ENCODE measurements at regions not wholly inside any gene's neighbourhood (a gene's known extent, or its start where the extent isn't known, plus 50 kb on each side); places are given as distances from the start of the nearest gene placed in this dataset.

DNA sequence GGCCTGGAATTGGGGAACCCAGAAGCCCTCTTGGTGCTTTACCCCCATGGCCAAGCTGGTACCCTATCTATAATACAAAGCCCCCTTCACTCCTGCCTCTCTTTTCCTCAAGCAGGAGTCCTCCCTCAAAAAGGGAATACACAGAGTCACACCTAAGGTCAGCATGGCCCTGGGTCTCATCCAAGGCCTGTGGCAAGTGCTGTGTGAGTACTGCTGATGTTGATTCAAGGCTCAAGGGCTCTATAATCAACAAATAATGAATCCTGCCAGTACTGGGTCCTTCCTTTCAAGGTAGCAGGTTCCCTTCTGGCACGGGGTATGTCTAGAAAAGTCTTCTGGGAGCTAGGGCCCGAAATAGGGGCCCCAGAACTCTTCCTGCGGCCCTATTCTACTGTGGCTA lies 187.3 kb downstream of the CYB561 start:
- no peaks in the 10 kb centered on the region for H4K20me1 ChIP-seq (ENCODE audit: control insufficient read depth, insufficient read depth, low read depth, low read length)
- no peak overlapping the region for H3K4me2 ChIP-seq (ENCODE audit: low read length)
- TF ChIP-seq EZH2phosphoT487 (IDR thresholded peaks at IDR 0.05; ENCODE audit: borderline replicate concordance, low read length) = no peak
- TF ChIP-seq, protein P1, sequence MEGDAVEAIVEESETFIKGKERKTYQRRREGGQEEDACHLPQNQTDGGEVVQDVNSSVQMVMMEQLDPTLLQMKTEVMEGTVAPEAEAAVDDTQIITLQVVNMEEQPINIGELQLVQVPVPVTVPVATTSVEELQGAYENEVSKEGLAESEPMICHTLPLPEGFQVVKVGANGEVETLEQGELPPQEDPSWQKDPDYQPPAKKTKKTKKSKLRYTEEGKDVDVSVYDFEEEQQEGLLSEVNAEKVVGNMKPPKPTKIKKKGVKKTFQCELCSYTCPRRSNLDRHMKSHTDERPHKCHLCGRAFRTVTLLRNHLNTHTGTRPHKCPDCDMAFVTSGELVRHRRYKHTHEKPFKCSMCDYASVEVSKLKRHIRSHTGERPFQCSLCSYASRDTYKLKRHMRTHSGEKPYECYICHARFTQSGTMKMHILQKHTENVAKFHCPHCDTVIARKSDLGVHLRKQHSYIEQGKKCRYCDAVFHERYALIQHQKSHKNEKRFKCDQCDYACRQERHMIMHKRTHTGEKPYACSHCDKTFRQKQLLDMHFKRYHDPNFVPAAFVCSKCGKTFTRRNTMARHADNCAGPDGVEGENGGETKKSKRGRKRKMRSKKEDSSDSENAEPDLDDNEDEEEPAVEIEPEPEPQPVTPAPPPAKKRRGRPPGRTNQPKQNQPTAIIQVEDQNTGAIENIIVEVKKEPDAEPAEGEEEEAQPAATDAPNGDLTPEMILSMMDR (IDR thresholded peaks at IDR 0.05; ENCODE audit: low read depth, low read length, poor library complexity, severe bottlenecking) = no peak
- 0 out of 2 replicates have a peak, but pooled peaks cover 2% of the 10 kb centered on the region for H3K27me3 ChIP-seq (ENCODE audit: control insufficient read depth, low read length)
- no peaks in the 10 kb centered on the region for H3K36me3 ChIP-seq (ENCODE audit: control insufficient read depth, low read length)
- no peaks in the 10 kb centered on the region for H3K79me2 ChIP-seq (ENCODE audit: control insufficient read depth, low read length)
- H3K4me1 ChIP-seq (ENCODE audit: control insufficient read depth, low read length) = no peaks in the 10 kb centered on the region
- H3K27ac ChIP-seq (ENCODE audit: low read depth, low read length) = no peak overlapping the region
- H3F3A ChIP-seq (ENCODE audit: control insufficient read depth, insufficient read depth) = no peaks in the 10 kb centered on the region
- H3K9me2 ChIP-seq (replicated peaks; ENCODE audit: control insufficient read depth, low read length) = no peaks in the 10 kb centered on the region
- H3K4me3 ChIP-seq (ENCODE audit: low read length) = no peak overlapping the region
- no peaks in the 10 kb centered on the region for H3K9me3 ChIP-seq (ENCODE audit: control insufficient read depth, insufficient read depth, low read length)

DNA sequence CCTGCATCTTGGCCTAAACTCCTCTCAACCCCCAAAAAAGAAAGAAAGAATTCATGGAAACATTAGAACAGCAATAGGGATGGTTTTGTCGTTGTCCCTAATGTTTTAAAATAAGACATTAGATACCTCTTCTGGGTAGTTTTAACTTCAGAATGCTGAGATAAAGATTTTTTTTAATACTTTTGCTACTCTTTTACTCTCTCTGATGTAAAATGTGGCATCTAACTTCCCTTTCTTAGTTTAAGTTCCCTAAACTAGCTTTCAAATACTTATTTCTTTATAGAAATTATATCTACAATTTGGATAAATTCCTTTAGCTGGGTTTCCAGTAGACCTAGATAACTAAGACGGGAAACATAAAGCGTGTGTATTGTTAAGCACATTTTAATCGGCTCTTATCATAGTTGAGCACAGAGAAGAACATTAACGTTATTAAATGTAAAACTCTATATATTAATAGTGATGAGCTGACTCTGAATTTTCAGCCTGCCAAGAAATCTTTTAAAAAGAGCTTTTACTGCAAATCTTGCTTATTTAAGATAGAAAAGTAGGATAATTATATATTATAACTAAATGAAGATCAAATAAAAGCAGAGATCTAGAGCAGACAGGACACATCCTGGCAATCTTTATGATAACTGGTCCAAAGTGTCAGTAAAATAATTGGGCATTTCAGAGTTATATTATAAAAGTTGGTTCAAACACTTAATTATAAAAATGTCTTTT lies 183.2 kb downstream of the CYB561 start:
- Histone ChIP-seq H3K9me3 (ENCODE audit: control insufficient read depth, insufficient read depth, low read length) (no peaks in the 10 kb centered on the region), H4K20me1 (ENCODE audit: control insufficient read depth, insufficient read depth, low read depth, low read length) (no peaks in the 10 kb centered on the region), H3K27ac (ENCODE audit: low read depth, low read length) (no peak overlapping the region), H3K79me2 (ENCODE audit: control insufficient read depth, low read length) (no peaks in the 10 kb centered on the region), H3K27me3 (ENCODE audit: control insufficient read depth, low read length) (peaks cover 7% of the 10 kb centered on the region), H3K4me3 (ENCODE audit: low read length) (no peak overlapping the region), H3F3A (ENCODE audit: control insufficient read depth, insufficient read depth) (no peaks in the 10 kb centered on the region), H3K36me3 (ENCODE audit: control insufficient read depth, low read length) (no peaks in the 10 kb centered on the region), H3K4me2 (ENCODE audit: low read length) (no peak overlapping the region), H3K9me2 (replicated peaks; ENCODE audit: control insufficient read depth, low read length) (no peaks in the 10 kb centered on the region), H3K4me1 (ENCODE audit: control insufficient read depth, low read length) (no peaks in the 10 kb centered on the region)
- TF ChIP-seq, protein P1 (IDR thresholded peaks at IDR 0.05; ENCODE audit: low read depth, low read length, poor library complexity, severe bottlenecking) = no peak
- TF ChIP-seq EZH2phosphoT487 (IDR thresholded peaks at IDR 0.05; ENCODE audit: borderline replicate concordance, low read length) = no peak

DNA sequence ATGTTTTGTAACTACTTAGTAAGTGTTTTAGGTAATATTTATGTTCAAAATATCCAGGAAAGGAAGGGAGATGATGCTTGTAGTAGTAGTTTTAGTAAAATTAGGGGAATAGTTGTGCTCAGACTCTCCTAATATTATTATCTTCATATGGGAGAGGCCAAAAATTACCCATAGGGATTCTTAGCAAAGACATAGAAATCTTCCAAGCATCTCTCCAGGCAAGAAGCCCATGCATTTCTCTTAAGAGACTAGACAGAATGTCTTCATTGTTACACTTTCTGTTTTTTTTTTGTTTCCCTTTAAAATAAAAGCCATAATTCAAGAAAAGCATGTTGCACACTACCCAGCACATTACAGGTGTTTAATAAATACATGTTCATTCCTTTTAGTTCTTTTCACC lies 180.6 kb downstream of the CYB561 start:
- H3K27ac ChIP-seq (ENCODE audit: low read depth, low read length) = no peak overlapping the region
- TF ChIP-seq, protein P1 (IDR thresholded peaks at IDR 0.05; ENCODE audit: low read depth, low read length, poor library complexity, severe bottlenecking) = no peak
- no peak for TF ChIP-seq EZH2phosphoT487 (IDR thresholded peaks at IDR 0.05; ENCODE audit: borderline replicate concordance, low read length)
- H3K36me3 ChIP-seq (ENCODE audit: control insufficient read depth, low read length) = no peaks in the 10 kb centered on the region
- H4K20me1 ChIP-seq (ENCODE audit: control insufficient read depth, insufficient read depth, low read depth, low read length) = no peaks in the 10 kb centered on the region
- H3K9me2 ChIP-seq (replicated peaks; ENCODE audit: control insufficient read depth, low read length) = no peaks in the 10 kb centered on the region
- no peak overlapping the region for H3K4me3 ChIP-seq (ENCODE audit: low read length)
- no peaks in the 10 kb centered on the region for H3F3A ChIP-seq (ENCODE audit: control insufficient read depth, insufficient read depth)
- H3K27me3 ChIP-seq (ENCODE audit: control insufficient read depth, low read length) = peaks cover 7% of the 10 kb centered on the region
- H3K4me2 ChIP-seq (ENCODE audit: low read length) = no peak overlapping the region
- H3K79me2 ChIP-seq (ENCODE audit: control insufficient read depth, low read length) = no peaks in the 10 kb centered on the region
- no peaks in the 10 kb centered on the region for H3K9me3 ChIP-seq (ENCODE audit: control insufficient read depth, insufficient read depth, low read length)
- H3K4me1 ChIP-seq (ENCODE audit: control insufficient read depth, low read length) = no peaks in the 10 kb centered on the region
